ENCODE measurements at regions not wholly inside any gene's neighbourhood (a gene's known extent, or its start where the extent isn't known, plus 50 kb on each side); places are given as distances from the start of the nearest gene placed in this dataset.

- no peak overlapping the region for H3K27ac ChIP-seq (ENCODE audit: insufficient read depth, low read length)
- H3K9me3 ChIP-seq (ENCODE audit: control insufficient read depth, insufficient read depth, low read length) = no peaks in the 10 kb centered on the region
- no peak overlapping the region for H4K91ac ChIP-seq (ENCODE audit: insufficient read depth, low read depth, low read length)
- H3K79me1 ChIP-seq (ENCODE audit: low read depth in 1 of 2, low read length in 2 of 2) = no peaks in the 10 kb centered on the region
- no peak overlapping the region for H4K5ac ChIP-seq (ENCODE audit: low read depth, low read length)
- H2AFZ ChIP-seq (replicated peaks; ENCODE audit: low read length, poor library complexity) = no peak overlapping the region
- TF ChIP-seq CEBPB (IDR thresholded peaks at IDR 0.05; ENCODE audit: low read depth, low read length) (0 out of 2 replicates have a peak, but pooled peaks have one; percentile 41), MAZ (IDR thresholded peaks at IDR 0.05; ENCODE audit: borderline replicate concordance, low read depth, low read length) (no peak)
- dilution Hi-C loops (cut with HindIII; ENCODE audit: low sequenced_read_pairs, unreplicated experiment) = no loop called here
- BruUV-seq (replicated peaks) = no TSS peak
- H2BK5ac ChIP-seq (ENCODE audit: low read depth, low read length, poor library complexity, severe bottlenecking) = no peak overlapping the region
- no peak overlapping the region for H2AK9ac ChIP-seq (replicated peaks; ENCODE audit: low read depth, low read length, poor library complexity)
- H2BK20ac ChIP-seq (ENCODE audit: low read depth, low read length) = no peak overlapping the region
- H3K4ac ChIP-seq (ENCODE audit: low read depth, low read length) = no peak overlapping the region
- POLR2A ChIA-PET (ENCODE audit: unreplicated experiment) = no interaction called here
- intact Hi-C loops (cut with micrococcal nuclease) = no loop called here
- H2BK15ac ChIP-seq (ENCODE audit: low read depth, low read length) = no peak overlapping the region
- DNase-seq = peak; percentile 71
- no peak overlapping the region for H3K9ac ChIP-seq (ENCODE audit: low read depth, low read length)
- H3K4me1 ChIP-seq (ENCODE audit: control insufficient read depth, insufficient read depth, low read length) = no peaks in the 10 kb centered on the region
- H3K9me1 ChIP-seq (ENCODE audit: insufficient read depth, low read length) = no peaks in the 10 kb centered on the region
- H2AK5ac ChIP-seq (ENCODE audit: low read depth, low read length) = no peak overlapping the region
- H4K20me1 ChIP-seq (ENCODE audit: insufficient read depth, low read length) = no peaks in the 10 kb centered on the region
- no peak overlapping the region for H3K56ac ChIP-seq (ENCODE audit: extremely low read depth, insufficient read depth, low read length)
- no peaks in the 10 kb centered on the region for H3K27me3 ChIP-seq (ENCODE audit: control insufficient read depth, insufficient read depth, low read length)
- peak overlapping the region; percentile 18; the same call in 1 of the 2 replicates for H3K4me3 ChIP-seq (ENCODE audit: insufficient read depth, low read depth, low read length)
- in situ Hi-C loops (cut with MboI; ENCODE audit: low sequenced_read_pairs) = no loop called here
- H3K18ac ChIP-seq (ENCODE audit: low read depth, low read length) = no peak overlapping the region
- peak overlapping the region; percentile 89; the same call in 1 of the 2 replicates for H3K4me2 ChIP-seq (ENCODE audit: low read depth, low read length)
- H3K36me3 ChIP-seq (ENCODE audit: control insufficient read depth, insufficient read depth, low read length) = no peaks in the 10 kb centered on the region
- no peak overlapping the region for H3K23ac ChIP-seq (ENCODE audit: low read depth, low read length)
- no peak overlapping the region for H3K14ac ChIP-seq (replicated peaks; ENCODE audit: low read depth, low read length)
- no peak overlapping the region for H4K8ac ChIP-seq (ENCODE audit: low read depth in 2 of 2, low read length in 2 of 2)
- WGBS, 2 experiments (ENCODE audit: extremely low coverage in 2 of 2, insufficient read length in 1 of 2) = no CpG with 5 or more reads among the region's 2 CpGs
- peak; percentile 81 for ATAC-seq (ENCODE audit: low read depth)
- CTCF ChIA-PET = interaction anchor here (0.7 kb wide), 1 partner anchor 9 kb away, joined by 3 read pairs; no protein-coding TSS in a partner anchor
- no peak overlapping the region for H2BK120ac ChIP-seq (ENCODE audit: low read depth, low read length)
These were observed 391.4 kb upstream of the FRG2C start for GRCh38 chr3:75272691-75273090.

Measured in IMR-90 (cell line).